HG02981 (cell line): ENCODE measurements at regions not wholly inside any gene's neighbourhood (a gene's known extent, or its start where the extent isn't known, plus 50 kb on each side); places are given as distances from the start of the nearest gene placed in this dataset.
A peak's percentile ranks its signal among the peaks of the same experiment; 100 is the strongest.
"Not testable (repeated sequence)": the region's sequence is repeated elsewhere in the genome, so short reads cannot be mapped to it uniquely, and the experiment has no call there.

ENCODE experiments used
- ATAC-seq: cut with Tn5 transposase; IDR thresholded peaks from one replicate; pipeline ENCODE4 v1.9.1; 2021; ENCODE audit warnings: mild to moderate bottlenecking, moderate library complexity; ENCODE audit not compliant: unreplicated experiment

DNA sequence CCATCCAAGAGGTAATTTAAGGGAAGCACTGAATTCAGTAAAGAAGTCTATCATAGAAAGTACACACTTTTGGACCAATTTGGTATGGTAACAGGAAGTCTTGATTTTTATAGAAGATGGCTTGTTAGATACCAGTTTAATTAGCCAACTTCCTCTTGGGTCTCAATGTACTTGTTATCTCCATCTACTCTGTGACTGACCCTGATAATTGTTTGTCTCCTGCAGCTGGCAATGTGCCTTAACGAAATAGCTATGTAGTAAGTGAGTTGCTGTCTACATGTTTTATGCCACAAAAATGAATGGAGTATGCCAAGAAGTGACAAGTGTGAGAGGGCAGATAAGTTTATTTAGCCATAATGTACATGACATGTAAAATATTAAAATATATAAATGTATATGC, 410.5 kb upstream of the MAN1A1 start:
- ATAC-seq, result no peak

GRCh38 chr6:119758385-119758784, 408.8 kb upstream of the MAN1A1 start:
- no peak for ATAC-seq

- no peak for ATAC-seq
These were observed 407.9 kb upstream of the MAN1A1 start for GRCh38 chr6:119757467-119757866.

DNA sequence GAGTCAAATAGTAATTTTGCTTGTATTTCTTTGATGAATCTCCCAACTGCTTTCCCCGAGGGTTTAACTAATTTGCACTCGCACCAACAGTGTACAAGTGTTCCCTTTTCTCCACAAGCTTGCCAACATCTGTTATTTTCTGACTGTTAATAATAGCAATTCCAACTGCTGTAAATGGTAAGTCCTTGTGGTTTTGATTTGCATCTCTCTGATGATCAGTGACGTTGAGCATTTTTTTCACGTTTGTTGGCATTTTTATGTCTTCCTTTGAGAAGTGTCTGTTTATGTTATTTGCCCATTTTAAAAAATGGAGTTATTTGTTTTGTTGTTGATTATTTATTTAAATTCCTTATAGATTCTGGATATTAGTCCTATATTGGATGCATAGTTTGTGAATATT, 399.8 kb upstream of the MAN1A1 start:
- no peak for ATAC-seq

GRCh38 chr6:119748535-119748934, 399.0 kb upstream of the MAN1A1 start:
- ATAC-seq, result not testable (repeated sequence)

- peak; percentile 88 for ATAC-seq
These were observed 392.7 kb upstream of the MAN1A1 start for GRCh38 chr6:119742188-119742803.

DNA sequence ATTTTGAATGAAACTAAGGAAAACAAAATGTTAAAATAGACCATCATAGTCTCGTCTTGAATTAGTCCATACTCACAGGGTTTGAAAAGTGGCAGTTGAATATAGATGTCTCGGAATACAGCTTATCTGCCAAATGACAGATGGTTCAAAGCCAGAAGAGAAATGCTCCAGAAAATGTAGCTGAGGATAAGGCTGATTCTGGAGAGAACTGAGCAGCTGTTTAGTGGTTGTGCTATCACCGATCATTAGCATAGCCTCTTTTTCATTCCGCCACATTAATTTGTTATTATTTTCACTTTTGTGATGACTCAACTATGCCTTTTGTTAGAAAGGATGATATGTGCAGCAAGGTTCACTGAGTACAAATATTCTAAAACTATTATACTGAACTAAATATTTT, 390.2 kb upstream of the MAN1A1 start:
- no peak for ATAC-seq

- no peak for ATAC-seq
These were observed 388.9 kb upstream of the MAN1A1 start for GRCh38 chr6:119738425-119738824.

- no peak for ATAC-seq
These were observed 386.9 kb upstream of the MAN1A1 start for GRCh38 chr6:119736296-119737021.

DNA sequence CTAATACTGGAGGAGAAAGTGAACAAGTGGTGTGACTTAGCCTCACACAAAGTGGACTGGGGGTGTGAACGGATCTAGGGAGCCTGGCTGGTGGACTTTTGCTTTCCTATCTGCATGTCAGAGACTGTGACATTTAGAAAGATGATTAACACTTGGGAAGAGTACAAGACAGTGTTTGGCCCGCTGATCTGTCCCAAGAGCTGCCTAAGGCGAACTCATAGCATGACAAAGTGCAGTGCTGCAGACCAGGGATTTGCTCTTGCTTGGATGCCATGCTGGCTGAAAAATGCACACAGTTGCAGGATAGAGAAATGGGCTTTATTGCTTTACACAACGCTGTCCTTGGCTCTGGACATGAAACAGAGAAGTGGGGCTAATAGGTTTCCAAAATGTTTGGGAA, 386.0 kb upstream of the MAN1A1 start:
- no peak for ATAC-seq

- ATAC-seq, result no peak
These were observed 384.7 kb upstream of the MAN1A1 start for GRCh38 chr6:119734227-119734626.

DNA sequence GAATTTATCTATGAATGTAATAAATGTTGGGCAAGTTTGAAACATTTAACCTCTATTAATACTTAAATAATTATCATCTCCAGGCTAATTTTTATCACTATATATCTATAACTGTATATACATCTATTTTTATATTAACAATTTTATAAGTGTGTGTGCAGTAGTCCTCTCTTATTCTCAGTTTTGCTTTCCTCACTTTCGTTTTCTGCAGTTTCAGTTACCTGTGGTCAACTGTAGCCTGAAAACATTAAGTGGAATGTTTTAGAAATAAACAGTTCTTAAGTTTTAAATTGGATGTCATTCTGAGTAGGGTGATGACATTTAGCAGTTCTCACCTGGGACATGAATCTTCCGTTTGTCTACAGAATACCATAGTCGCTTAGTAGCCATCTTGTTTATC, 379.4 kb upstream of the MAN1A1 start:
- ATAC-seq, result peak; percentile 88

DNA sequence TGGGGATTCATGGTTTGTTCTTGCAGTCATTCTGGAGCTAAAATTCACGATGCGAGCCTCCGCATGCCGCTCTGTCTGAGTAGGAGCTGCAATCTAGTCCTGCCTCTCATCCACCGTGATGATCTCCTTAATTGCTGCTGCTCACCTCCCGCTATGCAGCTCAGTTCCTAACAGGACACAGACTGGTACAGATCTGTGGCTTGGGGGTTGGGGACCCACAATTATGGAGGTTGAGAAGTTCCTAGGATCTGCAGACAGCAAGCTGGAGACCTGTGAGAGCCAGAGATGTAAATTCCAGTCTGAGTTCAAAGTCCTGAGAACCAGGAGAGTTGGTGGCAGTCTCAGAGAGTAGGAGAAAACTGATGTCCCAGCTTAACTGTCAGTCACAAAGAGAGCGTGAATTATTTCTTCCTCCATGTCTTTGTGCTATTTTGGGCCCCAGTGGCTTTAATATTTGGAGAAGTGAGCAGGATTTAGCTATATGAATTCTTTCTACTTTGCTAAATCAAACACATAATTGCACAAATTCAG, 378.7 kb upstream of the MAN1A1 start:
- ATAC-seq, result no peak

- no peak for ATAC-seq
These were observed 378.1 kb upstream of the MAN1A1 start for GRCh38 chr6:119727504-119728219.

DNA sequence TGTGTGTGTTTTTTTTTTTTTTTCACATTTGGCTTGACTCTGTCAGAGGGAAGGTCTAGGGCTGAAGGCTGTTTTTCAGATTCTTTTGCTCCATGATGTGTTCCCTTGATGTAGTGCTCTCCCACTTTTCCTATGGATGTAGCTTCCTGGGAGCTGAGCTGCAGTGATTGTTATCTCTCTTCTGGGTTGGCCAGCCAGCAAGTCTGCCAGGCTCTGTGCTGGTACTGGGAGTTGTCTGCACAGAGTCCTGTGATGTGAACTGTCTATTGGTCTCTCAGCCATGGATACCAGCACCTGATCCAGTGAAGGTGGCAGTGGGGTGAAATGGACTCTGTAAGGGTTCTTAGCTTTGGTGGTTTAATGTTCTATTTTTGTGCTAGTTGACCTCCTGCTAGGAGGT, 377.4 kb upstream of the MAN1A1 start:
- not testable (repeated sequence) for ATAC-seq

DNA sequence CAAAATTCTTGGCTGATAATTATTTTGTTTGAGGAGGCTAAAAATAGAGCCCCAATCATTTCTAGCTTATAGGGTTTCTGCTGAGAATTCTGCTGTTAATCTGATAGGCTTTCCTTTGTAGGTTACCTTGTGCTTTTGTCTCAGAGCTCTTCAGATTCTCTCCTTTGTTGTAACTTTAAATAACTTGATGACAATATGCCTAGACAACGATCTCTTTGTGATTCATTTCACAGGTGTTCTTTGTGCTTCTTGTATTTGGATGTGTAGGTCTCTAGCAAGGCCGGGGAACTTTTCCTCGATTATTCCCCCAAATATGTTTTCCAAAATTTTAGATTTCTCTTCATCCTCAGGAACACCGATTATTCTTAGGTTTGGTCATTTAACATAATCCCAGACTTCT, 376.5 kb upstream of the MAN1A1 start:
- ATAC-seq, result no peak

- ATAC-seq, result no peak
These were observed 370.6 kb upstream of the MAN1A1 start for GRCh38 chr6:119720160-119720559.

DNA sequence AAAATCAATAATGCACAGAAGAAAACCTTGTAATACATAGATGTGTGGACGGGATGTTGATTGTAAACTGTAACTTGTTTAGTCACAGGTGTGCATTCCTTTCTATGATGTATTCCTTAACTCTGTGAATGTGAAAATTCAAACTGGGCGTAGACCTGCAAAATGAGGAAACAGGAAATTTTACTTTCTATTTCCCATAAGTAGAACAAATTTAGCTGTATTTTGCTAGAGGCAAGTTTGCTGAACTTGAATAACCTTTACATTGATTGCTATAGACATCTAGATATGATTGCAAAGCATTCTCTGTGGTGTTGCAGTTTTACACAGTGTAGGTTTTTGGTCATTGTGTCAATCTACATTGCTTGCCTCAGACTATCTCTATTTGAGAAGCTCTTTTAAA, 368.4 kb upstream of the MAN1A1 start:
- no peak for ATAC-seq

DNA sequence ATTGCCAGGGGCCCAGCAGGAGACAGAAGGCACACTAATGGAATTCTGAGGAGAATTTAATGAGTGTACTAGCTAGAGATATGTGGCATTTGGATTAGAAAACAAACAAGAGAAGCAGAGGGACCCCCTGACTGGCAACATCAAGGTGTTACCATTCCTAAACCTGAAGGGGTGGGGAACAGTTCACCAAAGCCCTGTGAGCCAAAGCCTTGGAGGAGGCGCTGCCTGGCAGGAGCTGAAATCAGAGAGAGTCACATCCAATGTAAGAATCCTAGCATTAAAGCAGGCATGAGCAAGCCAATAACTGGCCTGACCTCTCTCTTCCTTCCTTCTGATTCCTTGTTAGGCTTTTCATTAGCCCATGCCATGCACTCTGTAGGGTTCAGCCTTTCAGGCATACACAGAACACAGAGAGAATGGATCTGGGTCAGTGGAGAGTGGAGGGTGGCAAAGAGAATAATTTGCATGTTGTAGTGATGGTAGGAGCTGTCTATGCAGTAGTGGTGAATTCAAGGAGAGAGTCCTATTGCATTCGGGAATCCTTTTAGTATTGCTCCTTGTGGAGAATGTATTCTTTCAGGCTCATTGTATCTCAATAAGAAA, 367.2 kb upstream of the MAN1A1 start:
- no peak for ATAC-seq

GRCh38 chr6:119713903-119714302, 364.3 kb upstream of the MAN1A1 start:
- no peak for ATAC-seq

DNA sequence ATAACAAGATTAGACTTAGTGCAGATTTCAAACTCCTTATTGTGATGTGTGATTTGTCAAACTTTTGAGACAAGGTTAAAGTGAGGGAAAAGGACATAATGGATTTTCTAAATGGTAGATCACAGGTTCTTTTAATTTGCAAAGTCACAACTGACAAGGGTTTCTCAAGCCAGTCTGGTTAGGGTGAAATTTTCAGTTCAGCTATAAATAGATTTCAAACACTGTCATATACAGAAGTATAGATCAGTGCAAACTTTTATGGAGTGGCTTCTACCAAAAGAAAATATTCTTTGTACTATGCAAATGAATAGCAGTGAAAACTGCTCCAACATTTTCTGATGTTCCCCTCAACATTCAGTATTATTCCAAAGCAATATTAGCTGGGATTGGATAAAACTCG, 337.1 kb upstream of the MAN1A1 start:
- ATAC-seq, result no peak
